Progenitor cell of endocrine pancreas (in vitro differentiated cells): ENCODE measurements at regions not wholly inside any gene's neighbourhood (a gene's known extent, or its start where the extent isn't known, plus 50 kb on each side); places are given as distances from the start of the nearest gene placed in this dataset.

Source experiments
- DNase-seq: peaks from one replicate; pipeline ENCODE4 v3.0.0; 2021; ENCODE audit warnings: low spot score; ENCODE audit not compliant: unreplicated experiment
- H3K27ac Mint-ChIP-seq: 2 replicates; pipeline ENCODE4 v1.8.0; 2021; ENCODE audit warnings: mild to moderate bottlenecking, moderate library complexity, mixed read lengths
- H3K27me3 Mint-ChIP-seq: 2 replicates; pipeline ENCODE4 v1.8.0; 2021; ENCODE audit warnings: mixed read lengths
- H3K36me3 Mint-ChIP-seq: 2 replicates; pipeline ENCODE4 v1.8.0; 2022; ENCODE audit warnings: mixed read lengths; ENCODE audit not compliant: insufficient read depth
- H3K4me1 Mint-ChIP-seq: 2 replicates; pipeline ENCODE4 v1.8.0; 2021; ENCODE audit warnings: low read depth, mixed read lengths
- H3K4me3 Mint-ChIP-seq: 2 replicates; pipeline ENCODE4 v1.8.0; 2021; ENCODE audit warnings: low read depth, mild to moderate bottlenecking, moderate library complexity, mixed read lengths
- H3K9me3 Mint-ChIP-seq: 2 replicates; pipeline ENCODE4 v1.8.0; 2021; ENCODE audit warnings: low read depth, mixed read lengths
- CTCF ChIP-seq: fragments of 200-600 bp; sonication (generic); IDR thresholded peaks from one replicate; pipeline ENCODE4 v1.5.0; 2021; ENCODE audit warnings: antibody characterized with exemption, mild to moderate bottlenecking; ENCODE audit not compliant: unreplicated experiment

DNA sequence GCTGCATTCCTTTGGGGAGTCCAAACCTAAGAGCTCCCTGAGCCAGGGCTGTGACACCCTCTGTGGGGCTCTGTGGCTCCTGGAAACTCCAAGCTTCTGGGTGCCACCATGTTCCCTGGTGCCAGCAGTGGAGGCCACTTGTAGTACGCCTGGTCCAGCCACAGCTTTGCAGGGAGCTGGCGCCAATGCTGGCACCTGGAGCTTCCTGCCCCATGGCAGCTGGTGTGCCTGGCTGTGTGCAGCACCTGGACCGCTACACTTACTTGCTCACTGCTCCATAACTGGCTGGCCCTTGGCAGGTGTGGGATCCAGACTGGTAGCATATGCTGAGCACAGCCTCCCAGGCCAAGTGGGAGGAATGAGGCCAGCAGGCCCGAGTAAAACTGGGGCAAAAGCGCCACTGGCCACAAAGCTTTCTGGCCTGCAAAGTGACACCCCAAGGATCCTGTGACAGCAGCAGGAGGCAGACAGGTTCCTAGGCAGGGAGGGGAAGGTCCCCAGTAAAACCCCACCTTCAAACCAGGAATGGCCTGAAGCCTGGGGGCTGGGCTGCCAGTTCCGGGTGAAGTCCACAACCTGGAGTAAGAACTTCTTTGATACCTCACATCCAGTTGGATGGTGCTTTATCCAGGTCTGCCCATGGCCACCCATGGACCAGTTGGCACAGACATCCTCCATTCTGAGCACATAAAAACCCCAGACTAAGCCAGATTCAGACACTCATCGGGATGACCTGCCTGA is 461.0 kb downstream of the TBC1D32 start:
- H3K27ac Mint-ChIP-seq = no peak overlapping the region
- no peak for TF ChIP-seq CTCF
- H3K4me1 Mint-ChIP-seq = no peaks in the 10 kb centered on the region
- DNase-seq = no peak
- no peaks in the 10 kb centered on the region for H3K27me3 Mint-ChIP-seq
- H3K4me3 Mint-ChIP-seq = no peak overlapping the region
- H3K9me3 Mint-ChIP-seq = no peaks in the 10 kb centered on the region
- no peaks in the 10 kb centered on the region for H3K36me3 Mint-ChIP-seq

GRCh38 chr6:120872262-120872578 is 462.1 kb downstream of the TBC1D32 start:
- no peak for DNase-seq
- H3K27me3 Mint-ChIP-seq = no peaks in the 10 kb centered on the region
- H3K27ac Mint-ChIP-seq = no peak overlapping the region
- H3K9me3 Mint-ChIP-seq = no peaks in the 10 kb centered on the region
- H3K4me1 Mint-ChIP-seq = no peaks in the 10 kb centered on the region
- no peaks in the 10 kb centered on the region for H3K36me3 Mint-ChIP-seq
- no peak for TF ChIP-seq CTCF
- no peak overlapping the region for H3K4me3 Mint-ChIP-seq

- no peaks in the 10 kb centered on the region for H3K36me3 Mint-ChIP-seq
- no peaks in the 10 kb centered on the region for H3K27me3 Mint-ChIP-seq
- H3K4me3 Mint-ChIP-seq = no peak overlapping the region
- DNase-seq = no peak
- H3K4me1 Mint-ChIP-seq = no peaks in the 10 kb centered on the region
- H3K9me3 Mint-ChIP-seq = no peaks in the 10 kb centered on the region
- TF ChIP-seq CTCF = no peak
- no peak overlapping the region for H3K27ac Mint-ChIP-seq
These were observed 462.6 kb downstream of the TBC1D32 start for GRCh38 chr6:120871416-120872261.

DNA sequence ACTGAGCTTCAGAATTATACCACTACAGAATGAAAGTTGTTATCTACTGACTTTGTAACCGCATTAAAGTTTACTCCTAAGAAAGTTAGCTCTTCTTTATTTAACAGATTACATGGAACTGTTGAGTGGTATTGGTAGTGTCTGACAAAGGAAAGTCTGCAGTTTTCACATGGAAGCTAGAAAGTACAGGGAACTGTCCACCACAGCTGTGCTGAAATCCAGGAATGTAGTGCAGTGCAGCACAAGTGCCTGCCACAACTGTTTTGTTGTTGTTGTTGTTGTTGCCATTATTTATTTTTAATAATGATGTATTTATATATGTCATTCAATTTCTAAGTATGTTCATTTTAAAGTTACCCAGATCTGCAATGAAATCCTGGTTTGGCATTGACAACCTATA is 464.9 kb downstream of the TBC1D32 start:
- Mint-ChIP-seq H3K4me1 (no peaks in the 10 kb centered on the region), H3K27me3 (no peaks in the 10 kb centered on the region), H3K27ac (no peak overlapping the region), H3K36me3 (no peaks in the 10 kb centered on the region), H3K4me3 (no peak overlapping the region), H3K9me3 (no peaks in the 10 kb centered on the region)
- TF ChIP-seq CTCF = no peak
- DNase-seq = peak; percentile 18

- Mint-ChIP-seq H3K4me3 (no peak overlapping the region), H3K27ac (no peak overlapping the region), H3K27me3 (no peaks in the 10 kb centered on the region), H3K36me3 (no peaks in the 10 kb centered on the region), H3K4me1 (no peaks in the 10 kb centered on the region), H3K9me3 (no peaks in the 10 kb centered on the region)
- no peak for DNase-seq
- TF ChIP-seq CTCF = no peak
These were observed 476.9 kb downstream of the TBC1D32 start for GRCh38 chr6:120857422-120857821.
